ENCODE measurements at regions not wholly inside any gene's neighbourhood (a gene's known extent, or its start where the extent isn't known, plus 50 kb on each side); places are given as distances from the start of the nearest gene placed in this dataset.
A peak's percentile ranks its signal among the peaks of the same experiment; 100 is the strongest.

DNA sequence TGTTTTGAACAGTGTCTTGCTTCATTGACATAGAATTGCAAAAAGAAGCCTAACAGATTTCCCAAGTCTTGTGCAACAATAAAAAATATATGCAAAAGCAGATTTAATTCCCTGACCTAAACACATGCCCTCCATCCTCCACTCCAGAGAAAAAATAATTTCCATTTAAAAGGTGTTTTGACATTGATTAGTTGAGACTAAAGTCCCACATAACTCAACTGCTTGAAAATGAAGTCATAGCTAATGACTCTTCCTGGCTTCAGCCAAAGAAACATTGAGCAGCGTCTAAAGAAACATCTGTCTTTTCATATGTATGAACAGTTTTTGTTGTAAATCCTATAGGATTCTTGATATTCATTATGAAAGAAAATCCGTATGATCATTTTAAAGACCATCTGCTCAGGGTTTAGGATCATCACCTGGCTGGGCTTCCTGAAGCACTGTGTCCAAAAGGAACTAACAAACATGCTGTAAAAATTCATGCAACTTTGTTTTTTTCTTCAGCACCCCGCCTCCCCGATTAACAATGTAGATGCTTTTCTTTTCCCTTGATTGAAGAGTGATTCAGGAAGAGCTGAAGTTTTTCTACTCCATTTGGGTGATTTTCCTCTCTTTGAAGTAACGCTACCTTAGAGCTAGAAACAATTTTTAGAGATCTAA, 273.4 kb downstream of the HS3ST1 start:
- H3K36me3 ChIP-seq (ENCODE audit: control insufficient read depth, insufficient read depth, low read length): no peaks in the 10 kb centered on the region
- no peak overlapping the region for H3K9ac ChIP-seq (ENCODE audit: low read depth, low read length)
- H3K27ac ChIP-seq (ENCODE audit: low read depth, low read length): no peak overlapping the region
- no peaks in the 10 kb centered on the region for H3K27me3 ChIP-seq (ENCODE audit: control insufficient read depth, insufficient read depth, low read length)
- H3K9me3 ChIP-seq (ENCODE audit: control insufficient read depth, insufficient read depth, low read length): no peaks in the 10 kb centered on the region
- peaks cover 29% of the 10 kb centered on the region for H3K4me1 ChIP-seq (ENCODE audit: control insufficient read depth, insufficient read depth, low read length)
- no peak overlapping the region for H3K4me3 ChIP-seq (ENCODE audit: low read depth, low read length)

DNA sequence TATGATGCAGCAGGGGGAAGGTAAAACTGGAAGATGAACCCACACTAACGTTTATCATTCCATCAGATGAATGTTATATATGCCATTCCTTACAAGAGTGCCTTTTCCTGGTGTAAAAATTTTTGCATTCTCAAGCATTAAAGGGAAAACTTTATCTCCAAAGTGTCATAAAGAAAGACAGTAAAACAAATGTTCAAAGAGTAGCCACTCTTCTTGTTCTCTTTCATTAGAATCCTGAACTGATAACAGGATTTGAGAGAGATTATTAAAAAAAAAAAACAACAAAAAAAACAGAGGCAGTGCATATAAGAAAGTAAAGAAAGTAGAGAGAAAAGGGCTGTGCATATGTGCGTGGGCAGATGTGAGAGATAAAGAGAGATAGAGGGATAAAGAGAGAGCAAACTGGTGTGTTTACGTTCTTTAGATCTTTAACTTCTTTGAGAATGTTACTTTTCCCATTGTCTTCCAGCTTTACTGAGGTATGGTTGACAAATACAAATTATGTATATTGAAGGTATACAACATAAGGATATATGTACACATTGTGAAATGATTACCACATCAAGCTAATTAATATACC, 275.4 kb downstream of the HS3ST1 start:
- Histone ChIP-seq H3K36me3 (ENCODE audit: control insufficient read depth, insufficient read depth, low read length) (no peaks in the 10 kb centered on the region), H3K9me3 (ENCODE audit: control insufficient read depth, insufficient read depth, low read length) (no peaks in the 10 kb centered on the region), H3K27ac (ENCODE audit: low read depth, low read length) (no peak overlapping the region), H3K9ac (ENCODE audit: low read depth, low read length) (no peak overlapping the region), H3K4me3 (ENCODE audit: low read depth, low read length) (no peak overlapping the region), H3K27me3 (ENCODE audit: control insufficient read depth, insufficient read depth, low read length) (no peaks in the 10 kb centered on the region), H3K4me1 (ENCODE audit: control insufficient read depth, insufficient read depth, low read length) (peaks cover 40% of the 10 kb centered on the region)

DNA sequence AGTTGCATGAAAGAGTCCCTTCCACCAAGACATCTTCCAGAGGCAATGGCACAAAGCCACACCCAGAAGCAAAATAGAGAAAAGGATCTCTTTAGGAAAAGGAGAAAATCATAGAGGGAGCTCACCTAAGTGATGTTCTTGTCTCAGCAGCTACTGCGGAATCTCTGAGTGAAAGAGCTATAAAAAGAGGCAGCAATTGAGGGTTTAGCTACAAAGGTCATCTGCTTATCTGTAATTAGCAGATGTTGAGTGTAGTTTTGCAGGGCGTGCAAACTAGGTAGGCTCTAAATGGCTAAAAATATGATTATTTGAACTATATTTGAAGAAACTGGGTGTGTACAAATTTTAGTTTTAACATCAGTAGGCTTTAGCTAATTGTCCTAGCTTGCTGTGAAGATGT, 276.0 kb downstream of the HS3ST1 start:
- H3K4me1 ChIP-seq (ENCODE audit: control insufficient read depth, insufficient read depth, low read length): peaks cover 40% of the 10 kb centered on the region
- H3K9me3 ChIP-seq (ENCODE audit: control insufficient read depth, insufficient read depth, low read length): no peaks in the 10 kb centered on the region
- no peak overlapping the region for H3K4me3 ChIP-seq (ENCODE audit: low read depth, low read length)

DNA sequence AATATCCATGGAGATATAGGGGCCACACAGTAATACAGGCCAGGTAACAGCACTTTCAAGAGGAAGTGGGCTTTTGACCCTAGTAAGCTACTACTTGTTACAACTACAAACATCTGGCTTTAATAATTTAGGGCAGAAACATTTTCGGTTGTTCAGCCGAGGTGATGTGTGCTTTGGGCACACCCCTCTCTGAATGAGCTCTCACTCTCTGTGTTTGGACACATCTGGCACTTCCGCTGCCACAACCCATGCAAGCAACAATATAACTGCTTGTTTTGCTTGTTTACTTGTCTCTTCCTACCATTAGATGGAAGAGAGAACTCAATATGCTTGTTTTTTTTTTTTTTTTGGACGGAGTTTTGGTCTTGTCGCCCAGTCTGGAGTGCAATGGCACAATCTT, 277.2 kb downstream of the HS3ST1 start:
- no peaks in the 10 kb centered on the region for H3K36me3 ChIP-seq (ENCODE audit: control insufficient read depth, insufficient read depth, low read length)
- no peaks in the 10 kb centered on the region for H3K27me3 ChIP-seq (ENCODE audit: control insufficient read depth, insufficient read depth, low read length)
- H3K9ac ChIP-seq (ENCODE audit: low read depth, low read length): no peak overlapping the region
- no peak overlapping the region for H3K4me3 ChIP-seq (ENCODE audit: low read depth, low read length)
- H3K9me3 ChIP-seq (ENCODE audit: control insufficient read depth, insufficient read depth, low read length): no peaks in the 10 kb centered on the region
- no peak overlapping the region for H3K27ac ChIP-seq (ENCODE audit: low read depth, low read length)
- H3K4me1 ChIP-seq (ENCODE audit: control insufficient read depth, insufficient read depth, low read length): peaks cover 40% of the 10 kb centered on the region

More for the DNA sequence above, 276.0 kb downstream of the HS3ST1 start:
- Histone ChIP-seq H3K27me3 (ENCODE audit: control insufficient read depth, insufficient read depth, low read length) (no peaks in the 10 kb centered on the region), H3K27ac (ENCODE audit: low read depth, low read length) (no peak overlapping the region), H3K9ac (ENCODE audit: low read depth, low read length) (no peak overlapping the region), H3K36me3 (ENCODE audit: control insufficient read depth, insufficient read depth, low read length) (no peaks in the 10 kb centered on the region)

DNA sequence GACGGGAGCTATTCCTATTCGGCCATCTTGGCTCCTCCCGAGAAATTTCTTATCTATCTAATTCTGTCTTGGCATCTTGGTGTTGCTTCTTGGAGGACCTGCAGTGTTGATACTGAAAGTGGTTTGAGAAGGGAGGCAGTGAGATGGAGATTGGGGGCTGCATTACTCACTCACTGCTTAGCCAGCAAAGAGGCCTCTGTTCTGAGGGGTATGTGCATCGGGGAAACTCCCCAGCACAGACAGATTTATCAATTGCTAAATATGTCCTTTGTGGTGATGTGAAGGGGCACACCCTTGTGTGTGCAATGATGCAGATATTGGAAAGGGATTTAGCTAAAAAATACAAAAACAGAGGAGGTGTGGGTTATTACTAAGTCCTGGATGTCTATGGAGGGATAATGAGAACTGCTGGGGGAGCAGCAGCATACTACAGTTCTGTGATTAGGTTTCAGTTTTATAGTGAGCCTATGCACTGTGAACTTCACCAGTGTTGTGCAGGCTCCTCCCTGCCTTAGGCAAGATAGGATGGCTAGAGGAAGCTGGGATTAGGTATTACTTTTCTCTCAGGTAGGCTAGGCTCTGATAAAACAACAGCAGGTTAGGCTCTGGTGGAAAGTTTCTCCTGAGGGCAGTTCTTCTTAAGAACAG, 279.0 kb downstream of the HS3ST1 start:
- H3K9me3 ChIP-seq (ENCODE audit: control insufficient read depth, insufficient read depth, low read length): no peaks in the 10 kb centered on the region
- H3K4me3 ChIP-seq (ENCODE audit: low read depth, low read length): peak overlapping the region; percentile 40
- H3K27me3 ChIP-seq (ENCODE audit: control insufficient read depth, insufficient read depth, low read length): no peaks in the 10 kb centered on the region
- H3K36me3 ChIP-seq (ENCODE audit: control insufficient read depth, insufficient read depth, low read length): no peaks in the 10 kb centered on the region
- H3K27ac ChIP-seq (ENCODE audit: low read depth, low read length): no peak overlapping the region
- H3K9ac ChIP-seq (ENCODE audit: low read depth, low read length): peak overlapping the region; percentile 11; the same call in 1 of the 2 replicates
- peaks cover 28% of the 10 kb centered on the region for H3K4me1 ChIP-seq (ENCODE audit: control insufficient read depth, insufficient read depth, low read length)

DNA sequence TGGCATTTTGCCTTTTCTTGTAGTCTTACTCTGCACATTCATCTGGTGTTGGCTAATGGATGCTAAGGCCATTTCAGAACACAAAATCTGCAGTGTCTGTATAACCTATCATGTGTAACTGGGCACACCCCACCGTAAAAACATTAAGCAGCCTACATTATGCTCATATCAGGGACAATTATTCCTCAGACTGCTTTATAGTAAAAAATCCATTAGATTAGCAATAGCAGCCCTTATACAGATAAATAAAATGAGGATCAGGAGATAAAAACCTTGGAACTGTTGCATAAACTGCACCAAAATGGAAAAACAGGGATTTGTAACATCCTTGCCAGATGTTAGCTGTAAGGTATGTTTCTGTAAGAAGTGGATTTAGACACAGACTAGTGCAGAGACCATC, 288.8 kb downstream of the HS3ST1 start:
- Histone ChIP-seq H3K36me3 (ENCODE audit: control insufficient read depth, insufficient read depth, low read length) (no peaks in the 10 kb centered on the region), H3K4me3 (ENCODE audit: low read depth, low read length) (no peak overlapping the region), H3K4me1 (ENCODE audit: control insufficient read depth, insufficient read depth, low read length) (no peaks in the 10 kb centered on the region), H3K9ac (ENCODE audit: low read depth, low read length) (no peak overlapping the region), H3K27me3 (ENCODE audit: control insufficient read depth, insufficient read depth, low read length) (no peaks in the 10 kb centered on the region), H3K9me3 (ENCODE audit: control insufficient read depth, insufficient read depth, low read length) (no peaks in the 10 kb centered on the region), H3K27ac (ENCODE audit: low read depth, low read length) (no peak overlapping the region)

DNA sequence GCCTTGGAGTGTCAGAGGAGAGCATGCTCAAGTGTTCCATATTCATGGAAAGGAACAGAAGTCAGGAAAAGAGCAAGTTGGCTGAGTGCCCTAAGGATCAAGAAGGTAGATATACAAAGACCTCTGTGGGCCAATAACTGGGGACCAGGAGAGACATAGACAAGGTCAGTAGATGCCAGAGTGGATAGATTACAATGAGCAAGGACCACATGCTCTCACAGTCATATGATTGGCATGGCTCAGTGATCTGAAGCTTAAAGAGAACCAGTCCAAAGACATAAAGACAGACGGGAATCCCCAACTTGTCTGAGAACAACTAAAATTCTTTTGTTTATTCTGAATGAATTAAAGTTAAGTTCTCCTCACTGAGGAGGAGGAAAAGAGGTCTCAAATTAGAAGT, 289.7 kb downstream of the HS3ST1 start:
- H3K27ac ChIP-seq (ENCODE audit: low read depth, low read length): no peak overlapping the region
- no peaks in the 10 kb centered on the region for H3K36me3 ChIP-seq (ENCODE audit: control insufficient read depth, insufficient read depth, low read length)
- H3K9ac ChIP-seq (ENCODE audit: low read depth, low read length): no peak overlapping the region
- no peaks in the 10 kb centered on the region for H3K27me3 ChIP-seq (ENCODE audit: control insufficient read depth, insufficient read depth, low read length)
- no peaks in the 10 kb centered on the region for H3K4me1 ChIP-seq (ENCODE audit: control insufficient read depth, insufficient read depth, low read length)
- H3K9me3 ChIP-seq (ENCODE audit: control insufficient read depth, insufficient read depth, low read length): no peaks in the 10 kb centered on the region
- no peak overlapping the region for H3K4me3 ChIP-seq (ENCODE audit: low read depth, low read length)

DNA sequence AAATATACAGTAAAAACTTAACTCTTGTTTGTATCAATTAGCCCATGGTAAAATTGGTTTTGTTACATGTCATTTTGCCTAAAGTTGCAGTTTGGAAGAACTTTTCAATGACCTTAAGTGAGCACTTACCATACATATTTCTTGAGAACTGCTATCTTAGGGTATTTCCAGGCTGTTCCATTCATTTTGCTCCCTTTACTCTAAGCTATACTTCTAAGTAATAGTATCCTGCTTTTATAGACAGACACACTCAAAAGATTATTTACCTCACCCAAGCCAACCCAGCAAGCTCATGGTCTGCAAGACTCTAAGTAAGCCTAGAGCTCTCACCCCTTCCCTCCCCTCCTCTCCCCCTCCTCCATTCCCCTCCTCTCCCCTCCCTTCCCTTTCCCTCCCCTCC, 294.0 kb downstream of the HS3ST1 start:
- Histone ChIP-seq H3K36me3 (ENCODE audit: control insufficient read depth, insufficient read depth, low read length) (no peaks in the 10 kb centered on the region), H3K4me1 (ENCODE audit: control insufficient read depth, insufficient read depth, low read length) (no peaks in the 10 kb centered on the region), H3K4me3 (ENCODE audit: low read depth, low read length) (no peak overlapping the region), H3K27ac (ENCODE audit: low read depth, low read length) (no peak overlapping the region), H3K9ac (ENCODE audit: low read depth, low read length) (no peak overlapping the region), H3K9me3 (ENCODE audit: control insufficient read depth, insufficient read depth, low read length) (no peaks in the 10 kb centered on the region), H3K27me3 (ENCODE audit: control insufficient read depth, insufficient read depth, low read length) (no peaks in the 10 kb centered on the region)

DNA sequence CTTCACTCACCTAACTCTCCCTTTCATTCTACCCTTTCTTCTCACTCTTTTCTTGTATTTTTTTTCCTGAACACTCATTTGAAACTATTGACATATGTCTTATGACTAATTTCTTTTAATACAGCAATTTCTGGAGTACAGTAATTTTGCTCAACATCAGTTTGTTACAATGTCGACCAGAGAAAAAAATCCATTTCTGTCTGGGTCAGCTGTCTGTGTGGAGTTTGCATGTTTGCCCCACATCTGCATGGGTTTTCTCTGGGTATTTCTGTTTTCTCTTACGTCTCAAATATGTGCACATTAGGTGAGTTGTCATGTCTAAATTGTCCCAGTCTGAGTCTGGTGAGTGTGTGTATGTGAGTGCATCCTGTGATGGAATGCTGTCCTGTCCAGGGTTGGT, 294.8 kb downstream of the HS3ST1 start:
- Histone ChIP-seq H3K36me3 (ENCODE audit: control insufficient read depth, insufficient read depth, low read length) (no peaks in the 10 kb centered on the region), H3K9ac (ENCODE audit: low read depth, low read length) (no peak overlapping the region), H3K4me1 (ENCODE audit: control insufficient read depth, insufficient read depth, low read length) (no peaks in the 10 kb centered on the region), H3K27me3 (ENCODE audit: control insufficient read depth, insufficient read depth, low read length) (no peaks in the 10 kb centered on the region), H3K4me3 (ENCODE audit: low read depth, low read length) (no peak overlapping the region), H3K9me3 (ENCODE audit: control insufficient read depth, insufficient read depth, low read length) (no peaks in the 10 kb centered on the region), H3K27ac (ENCODE audit: low read depth, low read length) (no peak overlapping the region)

DNA sequence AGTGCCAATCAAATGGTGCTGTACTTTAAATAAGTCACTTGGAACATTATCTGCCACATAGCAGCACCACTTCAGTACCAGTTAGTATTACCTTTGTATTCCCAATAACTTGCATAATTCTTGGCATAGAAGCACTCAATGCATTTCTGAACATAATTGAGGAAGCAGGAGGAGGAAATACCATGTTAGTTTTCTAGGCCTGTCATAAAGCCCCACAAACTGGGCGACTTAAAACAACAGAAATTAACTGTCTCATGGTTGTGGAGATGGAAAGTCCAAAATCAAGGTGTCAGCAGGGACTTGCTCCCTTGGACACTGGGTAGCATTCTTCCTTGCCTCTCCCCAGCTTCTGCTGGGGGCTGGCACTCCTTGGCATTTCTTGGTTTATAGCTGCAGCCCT, 296.2 kb downstream of the HS3ST1 start:
- Histone ChIP-seq H3K4me1 (ENCODE audit: control insufficient read depth, insufficient read depth, low read length) (no peaks in the 10 kb centered on the region), H3K9me3 (ENCODE audit: control insufficient read depth, insufficient read depth, low read length) (no peaks in the 10 kb centered on the region), H3K36me3 (ENCODE audit: control insufficient read depth, insufficient read depth, low read length) (no peaks in the 10 kb centered on the region), H3K4me3 (ENCODE audit: low read depth, low read length) (no peak overlapping the region), H3K9ac (ENCODE audit: low read depth, low read length) (no peak overlapping the region), H3K27ac (ENCODE audit: low read depth, low read length) (no peak overlapping the region), H3K27me3 (ENCODE audit: control insufficient read depth, insufficient read depth, low read length) (no peaks in the 10 kb centered on the region)

DNA sequence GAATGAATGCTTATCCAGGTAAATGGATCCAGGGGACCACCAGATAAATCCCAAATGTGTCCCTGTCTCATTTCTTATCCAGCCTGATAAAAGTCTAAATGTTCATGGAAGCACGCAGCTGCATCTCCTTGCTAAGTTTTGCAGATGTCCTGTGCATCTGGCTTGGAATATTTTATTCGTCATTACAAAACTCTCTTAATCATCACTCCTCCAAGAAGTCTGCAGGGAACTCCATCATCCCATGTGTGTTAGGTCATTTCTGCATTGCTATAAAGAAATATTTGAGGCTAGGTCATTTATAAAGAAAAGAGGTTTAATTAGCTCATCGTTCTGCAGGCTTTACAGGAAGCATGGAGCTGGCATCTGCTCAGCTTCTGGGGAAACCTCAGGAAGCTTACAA, 297.2 kb downstream of the HS3ST1 start:
- Histone ChIP-seq H3K9me3 (ENCODE audit: control insufficient read depth, insufficient read depth, low read length) (no peaks in the 10 kb centered on the region), H3K9ac (ENCODE audit: low read depth, low read length) (no peak overlapping the region), H3K27me3 (ENCODE audit: control insufficient read depth, insufficient read depth, low read length) (no peaks in the 10 kb centered on the region), H3K36me3 (ENCODE audit: control insufficient read depth, insufficient read depth, low read length) (no peaks in the 10 kb centered on the region), H3K4me3 (ENCODE audit: low read depth, low read length) (no peak overlapping the region), H3K4me1 (ENCODE audit: control insufficient read depth, insufficient read depth, low read length) (no peaks in the 10 kb centered on the region), H3K27ac (ENCODE audit: low read depth, low read length) (no peak overlapping the region)

Data from HUES48 (cell line).